B cell (primary cell): ENCODE measurements at regions not wholly inside any gene's neighbourhood (a gene's known extent, or its start where the extent isn't known, plus 50 kb on each side); places are given as distances from the start of the nearest gene placed in this dataset.

Experiments used
- ATAC-seq: fragments of 200-7000 bp; cut with Tn5 transposase; one replicate; pipeline ENCODE4 v1.10.0; 2021; ENCODE audit warnings: low read depth, mild to moderate bottlenecking, moderate number of reproducible peaks, moderate library complexity
- CTCF ChIA-PET: fragments of 350-600 bp; sonication (Branson Sonifier 250); formaldehyde crosslinking; loops from one replicate; lab custom pipeline; 2021; ENCODE audit warnings: antibody characterized with exemption, inconsistent platforms; lab: Charles Lee
- POLR2A ChIA-PET: fragments of 350-600 bp; sonication (Branson Sonifier 250); formaldehyde crosslinking; loops from one replicate; lab custom pipeline; 2021; ENCODE audit warnings: antibody characterized with exemption; lab: Charles Lee
- DNase-seq: peaks from one replicate; pipeline ENCODE4 v3.0.0; 2013
- H2AFZ ChIP-seq: 2 replicates; pipeline ENCODE4 v1.6.1; 2012; ENCODE audit warnings: mild to moderate bottlenecking, low read depth, low read length; ENCODE audit not compliant: insufficient read depth, poor library complexity, severe bottlenecking
- H3K27ac ChIP-seq, 2 donors: 1 replicate in 1 of 2; 2 replicates in 1 of 2; pipeline ENCODE4 v1.5.1; 2012 to 2013; ENCODE audit warnings: low read length in 2 of 2, mild to moderate bottlenecking in 2 of 2, moderate library complexity in 1 of 2
- H3K27me3 ChIP-seq, 4 experiments: fragments of 200-600 bp in 1 of 4; sonication (generic) in 1 of 4; replicated peaks in 1 of 4; 1 replicate in 2 of 4; 2 replicates in 2 of 4; pipeline versions ENCODE4 v1.6.1 to v1.7.0; 2013 to 2016; ENCODE audit warnings: low read length in 3 of 4, mild to moderate bottlenecking in 2 of 4, mixed read lengths in 1 of 4, moderate library complexity in 1 of 4; ENCODE audit not compliant: insufficient read depth in 4 of 4, control insufficient read depth in 3 of 4; ENCODE audit errors: control extremely low read depth in 1 of 4
- H3K36me3 ChIP-seq, 2 experiments: replicated peaks in 1 of 2; 1 replicate in 1 of 2; 2 replicates in 1 of 2; pipeline versions ENCODE4 v1.6.1 to v1.7.1; 2013; ENCODE audit warnings: low read length in 1 of 2; ENCODE audit not compliant: insufficient read depth in 2 of 2, control insufficient read depth in 1 of 2; ENCODE audit errors: control extremely low read depth in 1 of 2, extremely low read depth in 1 of 2
- H3K4me1 ChIP-seq, 2 donors: fragments of 200-600 bp in 1 of 2; sonication (generic) in 1 of 2; 1 replicate in 1 of 2; 2 replicates in 1 of 2; pipeline versions ENCODE4 v1.5.1 to v1.6.1; 2013 to 2017; ENCODE audit warnings: low read length in 2 of 2; ENCODE audit not compliant: control insufficient read depth in 2 of 2, insufficient read depth in 2 of 2
- H3K4me2 ChIP-seq: replicated peaks from 2 replicates; pipeline ENCODE3; 2012; ENCODE audit warnings: mild to moderate bottlenecking, low read depth, low read length; ENCODE audit not compliant: poor library complexity, severe bottlenecking
- H3K4me3 ChIP-seq, 5 experiments: fragments of 200-600 bp in 1 of 5; sonication (generic) in 1 of 5; 1 replicate in 3 of 5; 2 replicates in 2 of 5; pipeline versions ENCODE4 v1.5.1 to v1.7.0; 2011 to 2016; ENCODE audit warnings: low read length in 4 of 5, mild to moderate bottlenecking in 4 of 5, low read depth in 2 of 5, control low read depth in 1 of 5, moderate library complexity in 1 of 5; ENCODE audit not compliant: insufficient read depth in 1 of 5; ENCODE audit errors: control extremely low read depth in 1 of 5, extremely low read depth in 1 of 5
- H3K79me2 ChIP-seq: fragments of 200-600 bp; sonication (generic); one replicate; pipeline ENCODE4 v1.6.0; 2016; ENCODE audit warnings: low read length; ENCODE audit not compliant: control insufficient read depth, insufficient read depth
- H3K9ac ChIP-seq: fragments of 200-600 bp; sonication (generic); 2 replicates; pipeline ENCODE4 v1.6.1; 2017; ENCODE audit warnings: mild to moderate bottlenecking, low read length, moderate library complexity
- H3K9me3 ChIP-seq, 3 donors: one replicate each; pipeline versions ENCODE4 v1.6.1 to v1.7.1; 2013; ENCODE audit warnings: low read length in 2 of 3; ENCODE audit not compliant: control insufficient read depth in 2 of 3, insufficient read depth in 1 of 3; ENCODE audit errors: control extremely low read depth in 1 of 3
- H4K20me1 ChIP-seq: 2 replicates; pipeline ENCODE4 v1.6.0; 2012; ENCODE audit warnings: mild to moderate bottlenecking, low read length; ENCODE audit not compliant: insufficient read depth, control insufficient read depth, poor library complexity, severe bottlenecking
- H3K27ac Mint-ChIP-seq: one replicate; pipeline ENCODE4 v1.8.0; 2021; ENCODE audit warnings: mixed read lengths
- H3K27me3 Mint-ChIP-seq: one replicate; pipeline ENCODE4 v1.8.0; 2021; ENCODE audit warnings: mixed read lengths
- H3K4me1 Mint-ChIP-seq: one replicate; pipeline ENCODE4 v1.8.0; 2021; ENCODE audit warnings: mixed read lengths
- H3K4me3 Mint-ChIP-seq: one replicate; pipeline ENCODE4 v1.8.0; 2021; ENCODE audit warnings: mixed read lengths
- H3K9me3 Mint-ChIP-seq: one replicate; pipeline ENCODE4 v1.8.0; 2022; ENCODE audit warnings: mixed read lengths; ENCODE audit not compliant: insufficient read depth
- EZH2 ChIP-seq: IDR thresholded peaks from 2 replicates; pipeline ENCODE4 v1.6.1; 2012; ENCODE audit warnings: borderline replicate concordance, low read depth, mild to moderate bottlenecking, moderate library complexity, low read length; ENCODE audit not compliant: insufficient read depth, poor library complexity, severe bottlenecking
- WGBS: methylation state at CpG from one replicate; pipeline ENCODE4 v1.1.5; 2013; ENCODE audit warnings: missing lambda C conversion rate; ENCODE audit not compliant: insufficient coverage; 5-methylcytosine and 5-hydroxymethylcytosine counted together
- intact Hi-C: fragments of 100-400 bp; cut with micrococcal nuclease; formaldehyde crosslinking; loops from one replicate; pipeline ENCODE4 v1.10.0; 2022
- TF ChIP-seq, protein P1 (sequence below): fragments of 200-600 bp; IDR thresholded peaks from one replicate; pipeline ENCODE4 v1.8.0; 2022; ENCODE audit warnings: antibody characterized with exemption, mild to moderate bottlenecking

GRCh38 chr12:38508246-38508645 is 191.7 kb downstream of the ALG10B start:
- Histone ChIP-seq H3K27ac (no peak overlapping the region), H3K9ac (no peak overlapping the region), H3K4me1 (no peaks in the 10 kb centered on the region), H3K4me2 (no peak overlapping the region), H3K9me3 (peaks cover 0 to 11% (median 2%) of the 10 kb centered on the region in 3 donors), H4K20me1 (no peaks in the 10 kb centered on the region), H2AFZ (no peak overlapping the region), H3K4me3 (no peak overlapping the region), H3K79me2 (no peaks in the 10 kb centered on the region), H3K27me3 (no peaks in the 10 kb centered on the region), H3K36me3 (no peaks in the 10 kb centered on the region)
- ChIA-PET POLR2A (no interaction called here), CTCF (no interaction called here)
- Mint-ChIP-seq H3K4me1 (no peaks in the 10 kb centered on the region), H3K27me3 (no peaks in the 10 kb centered on the region), H3K4me3 (no peak overlapping the region), H3K27ac (no peak overlapping the region), H3K9me3 (peaks cover 14% of the 10 kb centered on the region)
- ATAC-seq (no peak), DNase-seq (no peak)
- intact Hi-C loops: no loop called here
- 71% methylated on average over 4 of the region's 5 CpGs for WGBS
- no peak for TF ChIP-seq EZH2
- TF ChIP-seq, protein P1, sequence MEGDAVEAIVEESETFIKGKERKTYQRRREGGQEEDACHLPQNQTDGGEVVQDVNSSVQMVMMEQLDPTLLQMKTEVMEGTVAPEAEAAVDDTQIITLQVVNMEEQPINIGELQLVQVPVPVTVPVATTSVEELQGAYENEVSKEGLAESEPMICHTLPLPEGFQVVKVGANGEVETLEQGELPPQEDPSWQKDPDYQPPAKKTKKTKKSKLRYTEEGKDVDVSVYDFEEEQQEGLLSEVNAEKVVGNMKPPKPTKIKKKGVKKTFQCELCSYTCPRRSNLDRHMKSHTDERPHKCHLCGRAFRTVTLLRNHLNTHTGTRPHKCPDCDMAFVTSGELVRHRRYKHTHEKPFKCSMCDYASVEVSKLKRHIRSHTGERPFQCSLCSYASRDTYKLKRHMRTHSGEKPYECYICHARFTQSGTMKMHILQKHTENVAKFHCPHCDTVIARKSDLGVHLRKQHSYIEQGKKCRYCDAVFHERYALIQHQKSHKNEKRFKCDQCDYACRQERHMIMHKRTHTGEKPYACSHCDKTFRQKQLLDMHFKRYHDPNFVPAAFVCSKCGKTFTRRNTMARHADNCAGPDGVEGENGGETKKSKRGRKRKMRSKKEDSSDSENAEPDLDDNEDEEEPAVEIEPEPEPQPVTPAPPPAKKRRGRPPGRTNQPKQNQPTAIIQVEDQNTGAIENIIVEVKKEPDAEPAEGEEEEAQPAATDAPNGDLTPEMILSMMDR: no peak

DNA sequence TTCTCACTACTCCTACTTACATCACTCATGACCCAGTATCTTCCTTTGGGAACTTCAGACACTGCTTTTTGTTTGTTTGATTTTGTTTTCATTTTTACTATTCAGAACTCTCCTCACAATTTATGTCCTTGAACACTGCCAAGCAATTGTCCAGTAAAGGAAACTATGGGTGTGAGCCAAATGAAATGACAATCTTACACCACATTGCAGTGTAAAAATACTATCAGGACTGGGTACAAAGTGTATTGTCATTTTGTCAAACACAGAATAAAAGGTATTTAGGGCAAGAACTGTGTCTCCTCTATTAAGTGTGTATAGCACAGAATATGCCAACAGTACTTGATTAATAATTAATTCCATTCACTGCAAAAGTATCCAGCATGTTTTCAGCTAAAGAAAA is 199.3 kb downstream of the ALG10B start:
- Histone ChIP-seq H3K27ac (no peak overlapping the region), H3K9ac (no peak overlapping the region), H3K79me2 (no peaks in the 10 kb centered on the region), H3K4me2 (no peak overlapping the region), H4K20me1 (no peaks in the 10 kb centered on the region), H3K4me3 (no peak overlapping the region), H3K9me3 (no peaks in the 10 kb centered on the region), H2AFZ (no peak overlapping the region), H3K27me3 (no peaks in the 10 kb centered on the region), H3K36me3 (no peaks in the 10 kb centered on the region), H3K4me1 (no peaks in the 10 kb centered on the region)
- DNase-seq: no peak
- no peak overlapping the region for H3K27ac Mint-ChIP-seq
- no peak overlapping the region for H3K4me3 Mint-ChIP-seq
- no peaks in the 10 kb centered on the region for H3K27me3 Mint-ChIP-seq
- POLR2A ChIA-PET: no interaction called here
- TF ChIP-seq, protein P1: no peak
- TF ChIP-seq EZH2: no peak
- intact Hi-C loops: no loop called here
- H3K9me3 Mint-ChIP-seq: peaks cover 6% of the 10 kb centered on the region
- H3K4me1 Mint-ChIP-seq: no peaks in the 10 kb centered on the region
- CTCF ChIA-PET: no interaction called here
- no peak for ATAC-seq
